Karpas-422 (cell line): ENCODE measurements at regions not wholly inside any gene's neighbourhood (a gene's known extent, or its start where the extent isn't known, plus 50 kb on each side); places are given as distances from the start of the nearest gene placed in this dataset.
"Not testable (repeated sequence)": the region's sequence is repeated elsewhere in the genome, so short reads cannot be mapped to it uniquely, and the experiment has no call there.

Experiments used
- DNase-seq: peaks from one replicate; pipeline ENCODE4 v3.0.0-alpha.2; 2015
- H2AFZ ChIP-seq: fragments of 200-600 bp; sonication (generic); 2 replicates; pipeline ENCODE4 v1.6.1; 2014; ENCODE audit warnings: antibody characterized with exemption, low read length, mixed read lengths
- H3K27ac ChIP-seq: fragments of 200-600 bp; sonication (generic); 2 replicates; pipeline ENCODE4 v1.5.1; 2014; ENCODE audit warnings: mild to moderate bottlenecking, low read length, moderate library complexity
- H3K27me3 ChIP-seq: fragments of 200-600 bp; sonication (generic); 2 replicates; pipeline ENCODE4 v1.6.1; 2014; ENCODE audit warnings: low read length, mixed read lengths
- H3K36me3 ChIP-seq: fragments of 200-600 bp; sonication (generic); 2 replicates; pipeline ENCODE4 v1.6.1; 2014; ENCODE audit warnings: low read length, mixed read lengths; ENCODE audit not compliant: insufficient read depth
- H3K4me1 ChIP-seq: fragments of 200-600 bp; sonication (generic); 2 replicates; pipeline ENCODE4 v1.6.1; 2014; ENCODE audit warnings: mild to moderate bottlenecking, low read length, mixed read lengths
- H3K4me2 ChIP-seq: fragments of 200-600 bp; sonication (generic); 2 replicates; pipeline ENCODE4 v1.6.1; 2014; ENCODE audit warnings: low read length, low read depth, mild to moderate bottlenecking; ENCODE audit not compliant: poor library complexity, severe bottlenecking
- H3K4me3 ChIP-seq: fragments of 200-600 bp; sonication (generic); 2 replicates; pipeline ENCODE4 v1.5.1; 2014; ENCODE audit warnings: mild to moderate bottlenecking, antibody characterized with exemption, low read length, mixed read lengths
- H3K79me2 ChIP-seq: fragments of 200-600 bp; sonication (generic); 2 replicates; pipeline ENCODE4 v1.6.1; 2014; ENCODE audit warnings: mild to moderate bottlenecking, low read length, mixed read lengths
- H3K9ac ChIP-seq: fragments of 200-600 bp; sonication (generic); 2 replicates; pipeline ENCODE4 v1.6.0; 2014; ENCODE audit warnings: low read length
- H3K9me2 ChIP-seq: fragments of 200-600 bp; sonication (generic), shearing (Covaris generic); replicated peaks from 2 replicates; pipeline ENCODE4 v1.6.0; 2014; ENCODE audit warnings: mild to moderate bottlenecking, low read length, moderate library complexity; ENCODE audit not compliant: insufficient read depth
- H3K9me3 ChIP-seq: fragments of 300-700, 200-600 bp; sonication (generic); 2 replicates; pipeline ENCODE4 v1.6.1; 2014; ENCODE audit warnings: low read length, mixed read lengths
- H4K20me1 ChIP-seq: fragments of 200-600 bp; sonication (generic); 2 replicates; pipeline ENCODE4 v1.6.1; 2014; ENCODE audit warnings: mild to moderate bottlenecking, antibody characterized with exemption, low read length, low read depth; ENCODE audit not compliant: insufficient read depth

- DNase-seq, H3K79me2 ChIP-seq, H2AFZ ChIP-seq, H3K9me3 ChIP-seq, H3K4me1 ChIP-seq, H3K4me2 ChIP-seq, H4K20me1 ChIP-seq, H3K36me3 ChIP-seq, H3K9ac ChIP-seq, H3K4me3 ChIP-seq, H3K27ac ChIP-seq, H3K9me2 ChIP-seq, H3K27me3 ChIP-seq: not testable (repeated sequence)
These were observed 128.0 kb upstream of the LGR5 start for GRCh38 chr12:71311611-71312010.

GRCh38 chr12:71306808-71307207 is 132.8 kb upstream of the LGR5 start:
- H3K27ac ChIP-seq = no peak overlapping the region
- H3K4me2 ChIP-seq = no peak overlapping the region
- H2AFZ ChIP-seq = no peak overlapping the region
- no peak for DNase-seq
- no peak overlapping the region for H3K4me3 ChIP-seq
- no peaks in the 10 kb centered on the region for H3K9me3 ChIP-seq
- no peaks in the 10 kb centered on the region for H3K9me2 ChIP-seq
- H4K20me1 ChIP-seq = no peaks in the 10 kb centered on the region
- no peaks in the 10 kb centered on the region for H3K79me2 ChIP-seq
- no peaks in the 10 kb centered on the region for H3K4me1 ChIP-seq
- H3K27me3 ChIP-seq = no peaks in the 10 kb centered on the region
- H3K36me3 ChIP-seq = no peaks in the 10 kb centered on the region
- H3K9ac ChIP-seq = no peak overlapping the region

GRCh38 chr12:71304306-71304705 is 135.3 kb upstream of the LGR5 start:
- Histone ChIP-seq H3K4me2 (no peak overlapping the region), H3K4me3 (no peak overlapping the region), H3K9me2 (no peaks in the 10 kb centered on the region), H3K9ac (no peak overlapping the region), H3K79me2 (no peaks in the 10 kb centered on the region), H3K4me1 (no peaks in the 10 kb centered on the region), H3K27me3 (no peaks in the 10 kb centered on the region), H4K20me1 (no peaks in the 10 kb centered on the region), H3K27ac (no peak overlapping the region), H3K36me3 (no peaks in the 10 kb centered on the region), H3K9me3 (no peaks in the 10 kb centered on the region), H2AFZ (no peak overlapping the region)
- no peak for DNase-seq

GRCh38 chr12:71303199-71303598 is 136.4 kb upstream of the LGR5 start:
- no peaks in the 10 kb centered on the region for H3K9me2 ChIP-seq
- H3K4me2 ChIP-seq = no peak overlapping the region
- no peak overlapping the region for H3K27ac ChIP-seq

GRCh38 chr12:71300772-71301675 is 138.6 kb upstream of the LGR5 start:
- Histone ChIP-seq H2AFZ (no peak overlapping the region), H3K4me2 (no peak overlapping the region)

More at GRCh38 chr12:71303199-71303598, 136.4 kb upstream of the LGR5 start:
- no peak overlapping the region for H3K9ac ChIP-seq
- H3K27me3 ChIP-seq = no peaks in the 10 kb centered on the region
- H3K9me3 ChIP-seq = no peaks in the 10 kb centered on the region
- no peaks in the 10 kb centered on the region for H4K20me1 ChIP-seq
- DNase-seq = no peak
- H3K79me2 ChIP-seq = no peaks in the 10 kb centered on the region
- no peak overlapping the region for H3K4me3 ChIP-seq
- no peaks in the 10 kb centered on the region for H3K36me3 ChIP-seq
- no peaks in the 10 kb centered on the region for H3K4me1 ChIP-seq
- H2AFZ ChIP-seq = no peak overlapping the region

GRCh38 chr12:71299541-71300376 is 139.8 kb upstream of the LGR5 start:
- H4K20me1 ChIP-seq = no peaks in the 10 kb centered on the region
- H2AFZ ChIP-seq = no peak overlapping the region
- no peaks in the 10 kb centered on the region for H3K9me3 ChIP-seq
- no peak overlapping the region for H3K4me2 ChIP-seq
- DNase-seq = no peak
- no peak overlapping the region for H3K4me3 ChIP-seq
- no peak overlapping the region for H3K9ac ChIP-seq
- no peaks in the 10 kb centered on the region for H3K36me3 ChIP-seq
- H3K27me3 ChIP-seq = no peaks in the 10 kb centered on the region
- no peaks in the 10 kb centered on the region for H3K4me1 ChIP-seq
- no peak overlapping the region for H3K27ac ChIP-seq
- H3K9me2 ChIP-seq = no peaks in the 10 kb centered on the region
- H3K79me2 ChIP-seq = no peaks in the 10 kb centered on the region

More at GRCh38 chr12:71300772-71301675, 138.6 kb upstream of the LGR5 start:
- no peaks in the 10 kb centered on the region for H3K4me1 ChIP-seq
- no peaks in the 10 kb centered on the region for H3K9me3 ChIP-seq
- H3K79me2 ChIP-seq = no peaks in the 10 kb centered on the region
- no peaks in the 10 kb centered on the region for H3K27me3 ChIP-seq
- no peaks in the 10 kb centered on the region for H3K9me2 ChIP-seq
- no peak for DNase-seq
- no peaks in the 10 kb centered on the region for H3K36me3 ChIP-seq
- no peak overlapping the region for H3K9ac ChIP-seq
- H3K27ac ChIP-seq = no peak overlapping the region
- no peaks in the 10 kb centered on the region for H4K20me1 ChIP-seq
- H3K4me3 ChIP-seq = no peak overlapping the region

- no peaks in the 10 kb centered on the region for H4K20me1 ChIP-seq
- no peak overlapping the region for H2AFZ ChIP-seq
These were observed 140.1 kb upstream of the TSPAN8 start for GRCh38 chr12:71297930-71298329.

GRCh38 chr12:71295953-71296352 is 138.2 kb upstream of the TSPAN8 start:
- H3K4me1 ChIP-seq = no peaks in the 10 kb centered on the region
- no peaks in the 10 kb centered on the region for H3K36me3 ChIP-seq
- H3K4me2 ChIP-seq = no peak overlapping the region
- no peaks in the 10 kb centered on the region for H4K20me1 ChIP-seq
- DNase-seq = no peak
- no peaks in the 10 kb centered on the region for H3K9me3 ChIP-seq
- no peak overlapping the region for H3K9ac ChIP-seq
- no peaks in the 10 kb centered on the region for H3K9me2 ChIP-seq
- H3K4me3 ChIP-seq = no peak overlapping the region
- no peaks in the 10 kb centered on the region for H3K79me2 ChIP-seq
- no peak overlapping the region for H2AFZ ChIP-seq
- no peaks in the 10 kb centered on the region for H3K27me3 ChIP-seq
- no peak overlapping the region for H3K27ac ChIP-seq

More at GRCh38 chr12:71297930-71298329, 140.1 kb upstream of the TSPAN8 start:
- DNase-seq = no peak
- Histone ChIP-seq H3K36me3 (no peaks in the 10 kb centered on the region), H3K9me2 (no peaks in the 10 kb centered on the region), H3K4me2 (no peak overlapping the region), H3K4me3 (no peak overlapping the region), H3K27me3 (no peaks in the 10 kb centered on the region), H3K27ac (no peak overlapping the region), H3K4me1 (no peaks in the 10 kb centered on the region), H3K79me2 (no peaks in the 10 kb centered on the region), H3K9me3 (no peaks in the 10 kb centered on the region), H3K9ac (no peak overlapping the region)
